Panc1 (cell line): ENCODE measurements at regions not wholly inside any gene's neighbourhood (a gene's known extent, or its start where the extent isn't known, plus 50 kb on each side); places are given as distances from the start of the nearest gene placed in this dataset.

Source experiments
- ATAC-seq: fragments of 200-7000 bp; cut with Tn5 transposase; 2 replicates; pipeline ENCODE4 v1.9.1; 2020; ENCODE audit warnings: mild to moderate bottlenecking, moderate library complexity
- BruUV-seq: library from RNA; stranded (reverse); fragments of 400-500 nt; replicated peaks from 2 replicates; lab custom pipeline; 2021; lab: Mats Ljungman, UMichigan
- CTCF ChIA-PET: fragments of 300-600 bp; sonication (Branson Sonifier 250); formaldehyde crosslinking; loops from one replicate; lab custom pipeline; 2022; ENCODE audit warnings: antibody characterized with exemption; lab: Charles Lee
- POLR2A ChIA-PET: fragments of 300-600 bp; sonication (Branson Sonifier 250); formaldehyde crosslinking; loops from one replicate; lab custom pipeline; 2022; ENCODE audit warnings: antibody characterized with exemption; lab: Charles Lee
- DNase-seq: peaks from one replicate; pipeline ENCODE4 v3.0.0-alpha.2; 2010; ENCODE audit warnings: low read depth, low spot score
- H3K27ac ChIP-seq: 2 replicates; pipeline ENCODE4 v1.5.1; 2011; ENCODE audit warnings: mild to moderate bottlenecking, low read length, inconsistent platforms
- H3K27me3 ChIP-seq: fragments of 200-500 bp; sonication (Bioruptor generic); 2 replicates; pipeline ENCODE4 v1.6.0; 2014; ENCODE audit warnings: low read length, inconsistent platforms; ENCODE audit not compliant: control insufficient read depth, insufficient read depth
- H3K36me3 ChIP-seq: fragments of 200-500 bp; sonication (Bioruptor generic); 2 replicates; pipeline ENCODE4 v1.5.1; 2014; ENCODE audit warnings: inconsistent platforms, mild to moderate bottlenecking, low read length, moderate library complexity; ENCODE audit not compliant: control insufficient read depth, insufficient read depth
- H3K4me1 ChIP-seq: 2 replicates; pipeline ENCODE4 v1.5.1; 2011; ENCODE audit warnings: inconsistent platforms, mild to moderate bottlenecking, low read length, moderate library complexity; ENCODE audit not compliant: control insufficient read depth, insufficient read depth
- H3K4me3 ChIP-seq, 2 experiments: 2 replicates each; pipeline ENCODE4 v1.5.1; 2011 to 2012; ENCODE audit warnings: low read depth in 2 of 2, low read length in 2 of 2, mild to moderate bottlenecking in 2 of 2, inconsistent platforms in 1 of 2, moderate library complexity in 1 of 2
- H3K9me3 ChIP-seq: fragments of 200-500 bp; sonication (Bioruptor generic); 2 replicates; pipeline ENCODE4 v1.5.1; 2014; ENCODE audit warnings: low read depth, mild to moderate bottlenecking, inconsistent platforms, low read length, moderate library complexity; ENCODE audit not compliant: control insufficient read depth, insufficient read depth
- CTCF ChIP-seq: fragments of 450-650 bp; IDR thresholded peaks from 2 replicates; pipeline ENCODE4 v1.5.1; 2017; ENCODE audit warnings: mild to moderate bottlenecking
- POLR2AphosphoS5 ChIP-seq: IDR thresholded peaks from 2 replicates; pipeline ENCODE4 v1.6.1; 2012; ENCODE audit warnings: mild to moderate bottlenecking, low read depth, low read length, moderate library complexity
- SIN3A ChIP-seq: IDR thresholded peaks from 2 replicates; pipeline ENCODE4 v1.6.1; 2012; ENCODE audit warnings: low read depth, mild to moderate bottlenecking, low read length, moderate library complexity, borderline replicate concordance; ENCODE audit not compliant: insufficient read depth
- TCF7L2 ChIP-seq: IDR thresholded peaks from 2 replicates; pipeline ENCODE4 v1.6.1; 2011; ENCODE audit warnings: mild to moderate bottlenecking, low read depth, low read length, inconsistent platforms
- in situ Hi-C: cut with HindIII; loops from 2 replicates; pipeline ENCODE4 v1.10.0; 2016; ENCODE audit warnings: low sequenced_read_pairs, low pct_unique_long_range_greater_than_20kb
- intact Hi-C: fragments of 100-400 bp; cut with micrococcal nuclease; formaldehyde crosslinking; loops from one replicate; pipeline ENCODE4 v1.10.0; 2022; ENCODE audit not compliant: unreplicated experiment
- TF ChIP-seq, protein P1 (sequence below), 2 experiments: IDR thresholded peaks; 2 replicates each; pipeline ENCODE4 v1.6.1; 2011 to 2012; ENCODE audit warnings: low read depth in 2 of 2, control low read depth in 1 of 2, low read length in 1 of 2, mild to moderate bottlenecking in 1 of 2, moderate library complexity in 1 of 2; ENCODE audit not compliant: insufficient read depth in 1 of 2

GRCh38 chr18:55054021-55054990 lies 95.0 kb upstream of the CCDC68 start:
- H3K27ac ChIP-seq, result no peak overlapping the region
- TF ChIP-seq, protein P1, sequence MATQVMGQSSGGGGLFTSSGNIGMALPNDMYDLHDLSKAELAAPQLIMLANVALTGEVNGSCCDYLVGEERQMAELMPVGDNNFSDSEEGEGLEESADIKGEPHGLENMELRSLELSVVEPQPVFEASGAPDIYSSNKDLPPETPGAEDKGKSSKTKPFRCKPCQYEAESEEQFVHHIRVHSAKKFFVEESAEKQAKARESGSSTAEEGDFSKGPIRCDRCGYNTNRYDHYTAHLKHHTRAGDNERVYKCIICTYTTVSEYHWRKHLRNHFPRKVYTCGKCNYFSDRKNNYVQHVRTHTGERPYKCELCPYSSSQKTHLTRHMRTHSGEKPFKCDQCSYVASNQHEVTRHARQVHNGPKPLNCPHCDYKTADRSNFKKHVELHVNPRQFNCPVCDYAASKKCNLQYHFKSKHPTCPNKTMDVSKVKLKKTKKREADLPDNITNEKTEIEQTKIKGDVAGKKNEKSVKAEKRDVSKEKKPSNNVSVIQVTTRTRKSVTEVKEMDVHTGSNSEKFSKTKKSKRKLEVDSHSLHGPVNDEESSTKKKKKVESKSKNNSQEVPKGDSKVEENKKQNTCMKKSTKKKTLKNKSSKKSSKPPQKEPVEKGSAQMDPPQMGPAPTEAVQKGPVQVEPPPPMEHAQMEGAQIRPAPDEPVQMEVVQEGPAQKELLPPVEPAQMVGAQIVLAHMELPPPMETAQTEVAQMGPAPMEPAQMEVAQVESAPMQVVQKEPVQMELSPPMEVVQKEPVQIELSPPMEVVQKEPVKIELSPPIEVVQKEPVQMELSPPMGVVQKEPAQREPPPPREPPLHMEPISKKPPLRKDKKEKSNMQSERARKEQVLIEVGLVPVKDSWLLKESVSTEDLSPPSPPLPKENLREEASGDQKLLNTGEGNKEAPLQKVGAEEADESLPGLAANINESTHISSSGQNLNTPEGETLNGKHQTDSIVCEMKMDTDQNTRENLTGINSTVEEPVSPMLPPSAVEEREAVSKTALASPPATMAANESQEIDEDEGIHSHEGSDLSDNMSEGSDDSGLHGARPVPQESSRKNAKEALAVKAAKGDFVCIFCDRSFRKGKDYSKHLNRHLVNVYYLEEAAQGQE (IDR thresholded peaks at IDR 0.05; ENCODE audit: insufficient read depth in 1 of 2, low read depth in 2 of 2, low read length in 1 of 2), result no peak
- no peak for TF ChIP-seq TCF7L2
- TF ChIP-seq POLR2AphosphoS5, result no peak
- TF ChIP-seq SIN3A, result no peak
- TF ChIP-seq CTCF, result no peak
- no peaks in the 10 kb centered on the region for H3K4me1 ChIP-seq
- POLR2A ChIA-PET, result no interaction called here
- H3K36me3 ChIP-seq, result no peaks in the 10 kb centered on the region
- intact Hi-C loops, result no loop called here
- H3K27me3 ChIP-seq, result no peaks in the 10 kb centered on the region
- no TSS peak for BruUV-seq
- in situ Hi-C loops, result no loop called here
- DNase-seq (no peak), ATAC-seq (no peak)
- no peaks in the 10 kb centered on the region for H3K9me3 ChIP-seq
- CTCF ChIA-PET, result no interaction called here
- no peak overlapping the region for H3K4me3 ChIP-seq

DNA sequence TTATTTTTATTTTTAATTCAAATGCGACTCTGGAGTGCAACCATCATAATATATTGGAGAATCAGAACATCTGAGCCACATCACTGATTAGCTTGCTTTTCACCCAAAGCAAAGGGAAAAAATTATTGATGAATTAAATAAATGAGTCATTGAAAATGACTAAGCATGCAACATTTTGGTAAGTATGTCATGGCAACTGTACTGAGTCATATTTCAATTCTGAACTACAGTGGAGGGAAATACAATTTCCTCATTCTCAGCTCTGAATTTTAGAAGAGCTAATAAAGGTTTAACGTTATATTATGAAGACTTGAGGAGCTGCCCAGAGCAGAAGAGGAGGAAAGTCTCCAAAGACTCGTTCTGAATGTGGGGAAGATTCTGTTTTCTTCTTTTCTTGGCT lies 89.6 kb upstream of the CCDC68 start:
- no peaks in the 10 kb centered on the region for H3K9me3 ChIP-seq
- DNase-seq, result no peak
- no peaks in the 10 kb centered on the region for H3K4me1 ChIP-seq
- H3K36me3 ChIP-seq, result no peaks in the 10 kb centered on the region
- TF ChIP-seq TCF7L2 (no peak), SIN3A (no peak), CTCF (no peak)
- TF ChIP-seq, protein P1 (IDR thresholded peaks at IDR 0.05; ENCODE audit: insufficient read depth in 1 of 2, low read depth in 2 of 2, low read length in 1 of 2), result no peak
- no peak for ATAC-seq
- H3K4me3 ChIP-seq, result no peak overlapping the region
- in situ Hi-C loops (no loop called here), intact Hi-C loops (no loop called here)
- no TSS peak for BruUV-seq
- ChIA-PET POLR2A (no interaction called here), CTCF (no interaction called here)
- H3K27ac ChIP-seq, result no peak overlapping the region
- H3K27me3 ChIP-seq, result no peaks in the 10 kb centered on the region
